Cardiac fibroblast (primary cell): ENCODE measurements at regions not wholly inside any gene's neighbourhood (a gene's known extent, or its start where the extent isn't known, plus 50 kb on each side); places are given as distances from the start of the nearest gene placed in this dataset.

ENCODE experiments used
- DNase-seq, 2 donors: peaks; one replicate each; pipeline versions ENCODE4 v3.0.0 to v3.0.0-alpha.2; 2010; ENCODE audit warnings: low read depth in 2 of 2
- H3K4me3 ChIP-seq, 2 donors: replicated peaks in 1 of 2; 1 replicate in 1 of 2; 2 replicates in 1 of 2; pipeline ENCODE4 v1.5.1; 2011; ENCODE audit warnings: low read depth in 2 of 2, low read length in 2 of 2, mild to moderate bottlenecking in 2 of 2, moderate library complexity in 1 of 2
- CTCF ChIP-seq: IDR thresholded peaks from one replicate; pipeline ENCODE4 v1.5.1; 2011; ENCODE audit warnings: low read depth, mild to moderate bottlenecking, low read length, inconsistent platforms

GRCh38 chr2:58923869-58924268 lies 682.7 kb upstream of the FANCL start:
- no peak overlapping the region for H3K4me3 ChIP-seq
- TF ChIP-seq CTCF, result no peak
- peak in 1 of 2 donors; percentile 12 for DNase-seq

- DNase-seq, result no peak
- H3K4me3 ChIP-seq, result no peak overlapping the region
- TF ChIP-seq CTCF, result no peak
Observed at GRCh38 chr2:58922245-58922644, 681.1 kb upstream of the FANCL start.

GRCh38 chr2:58921676-58922075 lies 680.6 kb upstream of the FANCL start:
- H3K4me3 ChIP-seq, result no peak overlapping the region
- no peak for TF ChIP-seq CTCF
- no peak for DNase-seq

GRCh38 chr2:58920001-58920400 lies 678.9 kb upstream of the FANCL start:
- DNase-seq, result peak in 1 of 2 donors; percentile 9
- no peak overlapping the region for H3K4me3 ChIP-seq
- TF ChIP-seq CTCF, result no peak

- no peak for DNase-seq
- TF ChIP-seq CTCF, result no peak
- no peak overlapping the region for H3K4me3 ChIP-seq
Observed at GRCh38 chr2:58919316-58919715, 678.2 kb upstream of the FANCL start.

- no peak overlapping the region for H3K4me3 ChIP-seq
- no peak for TF ChIP-seq CTCF
- peak in 1 of 2 donors; percentile 9 for DNase-seq
Observed at GRCh38 chr2:58918141-58918540, 677.0 kb upstream of the FANCL start.

GRCh38 chr2:58917596-58917995 lies 676.5 kb upstream of the FANCL start:
- DNase-seq, result no peak
- TF ChIP-seq CTCF, result no peak
- H3K4me3 ChIP-seq, result no peak overlapping the region
